NOMO-1 treated with dmso at 0.1 percent for 144 hours (cell line): ENCODE measurements at regions not wholly inside any gene's neighbourhood (a gene's known extent, or its start where the extent isn't known, plus 50 kb on each side); places are given as distances from the start of the nearest gene placed in this dataset.

Source experiments
- DNase-seq: peaks from one replicate; lab custom pipeline; 2025; ENCODE audit not compliant: unreplicated experiment; lab: John Stamatoyannopoulos, UW

GRCh38 chr7:96638669-96639068, 71.0 kb downstream of the SEM1 start:
- DNase-seq: no peak

- no peak for DNase-seq
Measured at GRCh38 chr7:96637522-96637921, 72.1 kb downstream of the SEM1 start.

GRCh38 chr7:96636979-96637378, 72.7 kb downstream of the SEM1 start:
- DNase-seq: no peak

GRCh38 chr7:96636342-96636860, 73.2 kb downstream of the SEM1 start:
- DNase-seq: no peak

- no peak for DNase-seq
Measured at GRCh38 chr7:96629884-96630283, 79.8 kb downstream of the SEM1 start.

GRCh38 chr7:96624954-96625353, 84.7 kb downstream of the SEM1 start:
- no peak for DNase-seq

- DNase-seq: no peak
Measured at GRCh38 chr7:96621932-96622331, 87.7 kb downstream of the SEM1 start.

GRCh38 chr7:96614154-96614867, 95.3 kb downstream of the SEM1 start:
- DNase-seq: no peak

GRCh38 chr7:96612034-96612433, 97.6 kb downstream of the SEM1 start:
- DNase-seq: no peak

- DNase-seq: no peak
Measured at GRCh38 chr7:96605045-96605716, 104.5 kb downstream of the SEM1 start.

GRCh38 chr7:96599288-96599936, 110.2 kb downstream of the SEM1 start:
- no peak for DNase-seq

- no peak for DNase-seq
Measured at GRCh38 chr7:96598421-96598820, 111.2 kb downstream of the SEM1 start.

- DNase-seq: peak; percentile 46
Measured at GRCh38 chr7:96596120-96596826, 113.4 kb downstream of the SEM1 start.

GRCh38 chr7:96591900-96592676, 117.6 kb downstream of the SEM1 start:
- DNase-seq: no peak

GRCh38 chr7:96591159-96591899, 118.3 kb downstream of the SEM1 start:
- no peak for DNase-seq

- DNase-seq: no peak
Measured at GRCh38 chr7:96589038-96589437, 120.6 kb downstream of the SEM1 start.

- DNase-seq: no peak
Measured at GRCh38 chr7:96579119-96579518, 130.5 kb downstream of the SEM1 start.

- DNase-seq: no peak
Measured at GRCh38 chr7:96578606-96579005, 131.0 kb downstream of the SEM1 start.

GRCh38 chr7:96563409-96563808, 146.2 kb downstream of the SEM1 start:
- no peak for DNase-seq

GRCh38 chr7:96562966-96563365, 146.7 kb downstream of the SEM1 start:
- no peak for DNase-seq
